Stomach (tissue), 8 donors: ENCODE measurements at regions not wholly inside any gene's neighbourhood (a gene's known extent, or its start where the extent isn't known, plus 50 kb on each side); places are given as distances from the start of the nearest gene placed in this dataset.

ENCODE experiments used
- DNase-seq, 2 donors: peaks; one replicate each; pipeline versions ENCODE4 v3.0.0 to v3.0.0-alpha.2; 2013 to 2019
- H3K27ac ChIP-seq, 5 donors: fragments of 200-600 bp in 4 of 5; sonication (generic) in 4 of 5; one replicate each; pipeline ENCODE4 v1.5.1; 2013 to 2019; ENCODE audit warnings: mild to moderate bottlenecking in 1 of 5, moderate library complexity in 1 of 5
- H3K27me3 ChIP-seq, 3 donors: fragments of 200-600 bp; sonication (generic); one replicate each; pipeline ENCODE4 v1.5.1; 2017 to 2019; ENCODE audit warnings: mixed run types in 1 of 3
- H3K36me3 ChIP-seq, 4 donors: fragments of 200-600 bp; sonication (generic); 1 replicate in 3 of 4; 2 replicates in 1 of 4; pipeline ENCODE4 v1.5.1; 2016 to 2019
- H3K4me1 ChIP-seq, 4 donors: fragments of 200-600 bp; sonication (generic); one replicate each; pipeline ENCODE4 v1.5.1; 2016 to 2019
- H3K4me3 ChIP-seq, 4 donors: fragments of 200-600 bp; sonication (generic) in 3 of 4; one replicate each; pipeline ENCODE4 v1.5.1; 2016 to 2019; ENCODE audit warnings: mild to moderate bottlenecking in 1 of 4
- H3K9me3 ChIP-seq, 4 donors: fragments of 200-600 bp; sonication (generic); one replicate each; pipeline ENCODE4 v1.5.1; 2016 to 2019
- EP300 ChIP-seq: sonication (generic); formaldehyde crosslinking; IDR thresholded peaks from one replicate; pipeline ENCODE4 v1.6.1; 2017; ENCODE audit warnings: antibody characterized with exemption
- POLR2A ChIP-seq, 4 donors: fragments of 450-650 bp; IDR thresholded peaks; one replicate each; pipeline ENCODE4 v1.6.1; 2016; ENCODE audit warnings: antibody characterized with exemption in 4 of 4, control low read depth in 2 of 4, mild to moderate bottlenecking in 1 of 4, moderate library complexity in 1 of 4
- POLR2AphosphoS5 ChIP-seq, 3 donors: sonication (generic); formaldehyde crosslinking; IDR thresholded peaks; one replicate each; pipeline ENCODE4 v1.6.1; 2016; ENCODE audit warnings: antibody characterized with exemption in 3 of 3
- WGBS, 5 donors: extraction: QIAGEN DNeasy Blood & Tissue Kit in 3 of 5; methylation state at CpG; one replicate each; pipeline versions ENCODE4 v1.1.5 to v1.1.7; 2013 to 2018; 5-methylcytosine and 5-hydroxymethylcytosine counted together
- intact Hi-C: fragments of 100-400 bp; cut with DNase I; formaldehyde crosslinking; loops from one replicate; pipeline ENCODE4 v1.15.1; 2023; ENCODE audit warnings: low total_unique reads
- TF ChIP-seq, protein P1 (sequence below), 7 experiments: fragments of 450-650 bp in 4 of 7; fragments of 200-600 bp in 3 of 7; sonication (generic) in 3 of 7; IDR thresholded peaks; one replicate each; pipeline ENCODE4 v1.5.1; 2016 to 2019; ENCODE audit warnings: antibody characterized with exemption in 7 of 7, control low read depth in 2 of 7, mild to moderate bottlenecking in 1 of 7
- donor health status: healthy with polysubstance abuse.
- donor health status: Bipolar disorder and iron deficiency.
- donor health status: healthy.

DNA sequence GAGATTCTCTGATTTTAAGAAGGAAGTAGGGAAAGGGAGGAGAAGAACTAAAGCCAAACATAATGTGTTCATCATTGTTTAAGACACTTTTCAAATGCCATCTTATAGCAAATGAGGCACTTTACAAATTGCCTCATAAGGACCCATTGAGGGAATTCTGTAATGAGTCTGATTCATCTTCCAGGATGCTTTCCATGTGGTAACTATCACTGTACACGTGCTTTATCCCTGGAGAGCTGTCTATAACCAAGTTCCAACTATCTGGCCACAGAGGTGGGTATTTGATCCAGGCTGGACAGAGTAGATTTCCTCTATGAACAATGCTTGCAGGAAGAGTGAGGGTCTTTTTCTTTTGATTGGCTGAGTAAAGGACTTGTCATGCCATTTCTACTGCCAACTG, 183.5 kb upstream of the NFIB start:
- H3K9me3 ChIP-seq: no peaks in the 10 kb centered on the region
- H3K27me3 ChIP-seq: no peaks in the 10 kb centered on the region
- no peak overlapping the region for H3K27ac ChIP-seq
- no peaks in the 10 kb centered on the region for H3K36me3 ChIP-seq
- DNase-seq: no peak
- no peak overlapping the region for H3K4me3 ChIP-seq
- intact Hi-C loops: no loop called here
- TF ChIP-seq, protein P1, sequence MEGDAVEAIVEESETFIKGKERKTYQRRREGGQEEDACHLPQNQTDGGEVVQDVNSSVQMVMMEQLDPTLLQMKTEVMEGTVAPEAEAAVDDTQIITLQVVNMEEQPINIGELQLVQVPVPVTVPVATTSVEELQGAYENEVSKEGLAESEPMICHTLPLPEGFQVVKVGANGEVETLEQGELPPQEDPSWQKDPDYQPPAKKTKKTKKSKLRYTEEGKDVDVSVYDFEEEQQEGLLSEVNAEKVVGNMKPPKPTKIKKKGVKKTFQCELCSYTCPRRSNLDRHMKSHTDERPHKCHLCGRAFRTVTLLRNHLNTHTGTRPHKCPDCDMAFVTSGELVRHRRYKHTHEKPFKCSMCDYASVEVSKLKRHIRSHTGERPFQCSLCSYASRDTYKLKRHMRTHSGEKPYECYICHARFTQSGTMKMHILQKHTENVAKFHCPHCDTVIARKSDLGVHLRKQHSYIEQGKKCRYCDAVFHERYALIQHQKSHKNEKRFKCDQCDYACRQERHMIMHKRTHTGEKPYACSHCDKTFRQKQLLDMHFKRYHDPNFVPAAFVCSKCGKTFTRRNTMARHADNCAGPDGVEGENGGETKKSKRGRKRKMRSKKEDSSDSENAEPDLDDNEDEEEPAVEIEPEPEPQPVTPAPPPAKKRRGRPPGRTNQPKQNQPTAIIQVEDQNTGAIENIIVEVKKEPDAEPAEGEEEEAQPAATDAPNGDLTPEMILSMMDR (IDR thresholded peaks at IDR 0.05): no peak
- TF ChIP-seq POLR2A (IDR thresholded peaks at IDR 0.05) (no peak), EP300 (no peak), POLR2AphosphoS5 (IDR thresholded peaks at IDR 0.05) (no peak)
- 50 to 76% (median 59%) methylated on average over 1 of the region's 1 CpG for WGBS, 5 donors
- no peaks in the 10 kb centered on the region for H3K4me1 ChIP-seq

DNA sequence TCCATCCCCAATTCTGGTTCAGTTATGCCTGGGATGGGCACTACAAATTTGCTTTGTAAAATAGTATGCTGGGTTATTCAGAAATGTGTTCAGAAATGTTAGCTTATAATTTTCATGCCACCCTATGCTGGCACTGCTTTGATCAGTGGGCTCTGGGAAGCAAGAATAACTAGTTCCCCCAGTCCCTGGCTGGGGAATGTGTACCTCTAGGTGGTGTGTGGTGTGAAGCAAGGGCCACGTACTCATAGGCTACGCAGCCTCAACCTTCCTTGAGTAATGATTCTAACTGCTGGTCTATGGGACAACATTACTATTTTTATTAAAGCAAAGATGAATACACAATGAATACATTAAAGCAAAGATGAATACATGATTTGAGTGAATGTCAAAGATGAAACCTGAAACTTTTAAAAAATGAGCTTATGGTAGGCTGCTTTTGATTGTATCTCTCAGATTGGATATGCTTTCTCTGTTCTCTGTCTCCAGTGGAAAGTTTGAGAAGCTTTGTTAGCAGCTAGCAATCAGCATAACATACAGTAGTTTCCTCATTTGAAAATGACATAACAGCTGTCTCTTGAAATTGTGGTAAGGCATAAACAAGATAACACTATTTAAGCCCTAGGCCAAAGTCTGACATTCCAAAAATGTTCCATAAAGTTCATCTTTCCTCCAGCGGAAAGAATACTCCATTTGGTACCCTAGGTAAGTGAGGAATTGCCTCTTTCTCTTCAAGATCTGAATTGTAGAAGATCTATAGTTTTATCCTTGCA, 174.7 kb upstream of the NFIB start:
- Histone ChIP-seq H3K36me3 (no peaks in the 10 kb centered on the region), H3K27ac (no peak overlapping the region), H3K4me3 (no peak overlapping the region), H3K9me3 (no peaks in the 10 kb centered on the region), H3K27me3 (peaks cover 0 to 13% (median 0%) of the 10 kb centered on the region in 3 donors), H3K4me1 (no peaks in the 10 kb centered on the region)
- DNase-seq: no peak
- WGBS, 5 donors: 82 to 93% (median 89%) methylated on average over 3 of the region's 3 CpGs
- intact Hi-C loops: no loop called here
- TF ChIP-seq POLR2A (IDR thresholded peaks at IDR 0.05) (no peak), POLR2AphosphoS5 (IDR thresholded peaks at IDR 0.05) (no peak), EP300 (no peak)
- TF ChIP-seq, protein P1 (IDR thresholded peaks at IDR 0.05): no peak

DNA sequence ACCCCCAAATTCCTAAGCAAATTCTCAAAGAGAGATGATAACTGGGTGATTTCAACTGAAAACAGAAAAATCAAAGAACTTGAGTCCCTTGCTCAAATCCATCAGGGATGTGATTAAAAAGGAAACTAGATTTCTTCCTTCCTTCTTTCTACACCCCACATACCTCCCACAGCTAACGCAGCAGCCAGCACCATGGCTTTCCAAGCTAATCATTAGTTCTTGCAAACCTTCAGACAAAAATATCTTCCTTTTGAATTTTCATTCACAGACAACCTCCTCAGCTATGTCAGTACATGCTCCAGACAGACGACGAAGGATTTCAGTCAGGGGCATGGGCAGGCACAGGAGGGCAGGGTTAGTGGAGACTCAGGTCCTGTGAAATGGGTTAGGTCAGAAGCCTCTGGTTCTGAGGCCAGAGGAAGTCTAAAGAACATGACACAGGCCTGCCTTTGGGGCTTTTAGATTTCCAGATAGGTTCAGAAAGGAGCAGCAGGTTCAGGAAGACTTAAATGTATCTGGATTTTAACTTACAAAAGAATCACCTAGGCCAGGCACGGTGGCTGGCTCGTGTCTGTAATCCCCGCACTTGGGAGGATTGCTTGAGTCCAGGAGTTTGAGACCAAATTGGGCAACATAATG, 173.7 kb upstream of the NFIB start:
- no peak for DNase-seq
- 81 to 93% (median 90%) methylated on average over 6 of the region's 6 CpGs for WGBS, 5 donors
- no peak overlapping the region for H3K27ac ChIP-seq
- TF ChIP-seq POLR2A (IDR thresholded peaks at IDR 0.05): no peak
- no peaks in the 10 kb centered on the region for H3K9me3 ChIP-seq
- H3K4me1 ChIP-seq: no peaks in the 10 kb centered on the region
- no peaks in the 10 kb centered on the region for H3K36me3 ChIP-seq
- H3K27me3 ChIP-seq: peaks cover 0 to 13% (median 0%) of the 10 kb centered on the region in 3 donors
- intact Hi-C loops: no loop called here
- H3K4me3 ChIP-seq: no peak overlapping the region

DNA sequence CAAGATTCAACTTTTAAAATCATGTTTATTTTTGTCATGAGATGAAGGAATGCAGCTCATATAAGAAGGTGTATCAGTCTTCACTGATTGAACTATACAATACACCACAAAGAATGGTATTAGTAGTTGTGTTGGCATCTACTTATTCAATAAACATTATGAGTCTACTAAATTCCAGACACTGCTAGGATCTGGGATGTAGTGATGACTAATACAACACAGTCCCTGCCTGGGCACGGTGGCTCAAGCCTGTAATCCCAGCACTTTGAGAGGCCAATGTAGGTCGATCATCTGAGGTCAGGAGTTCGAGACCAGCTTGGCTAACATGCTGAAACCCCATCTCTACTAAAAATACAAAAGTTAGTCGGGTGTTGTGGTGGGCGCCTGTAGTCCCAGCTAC, 171.4 kb upstream of the NFIB start:
- TF ChIP-seq, protein P1 (IDR thresholded peaks at IDR 0.05): no peak
- TF ChIP-seq POLR2AphosphoS5 (IDR thresholded peaks at IDR 0.05): no peak
- TF ChIP-seq EP300: no peak
- TF ChIP-seq POLR2A (IDR thresholded peaks at IDR 0.05): no peak
- Histone ChIP-seq H3K9me3 (no peaks in the 10 kb centered on the region), H3K36me3 (no peaks in the 10 kb centered on the region), H3K4me3 (no peak overlapping the region), H3K27ac (no peak overlapping the region), H3K4me1 (no peaks in the 10 kb centered on the region), H3K27me3 (peaks cover 0 to 13% (median 0%) of the 10 kb centered on the region in 3 donors)
- intact Hi-C loops: no loop called here
- DNase-seq: no peak
- 78 to 87% (median 82%) methylated on average over 5 of the region's 5 CpGs for WGBS, 5 donors

DNA sequence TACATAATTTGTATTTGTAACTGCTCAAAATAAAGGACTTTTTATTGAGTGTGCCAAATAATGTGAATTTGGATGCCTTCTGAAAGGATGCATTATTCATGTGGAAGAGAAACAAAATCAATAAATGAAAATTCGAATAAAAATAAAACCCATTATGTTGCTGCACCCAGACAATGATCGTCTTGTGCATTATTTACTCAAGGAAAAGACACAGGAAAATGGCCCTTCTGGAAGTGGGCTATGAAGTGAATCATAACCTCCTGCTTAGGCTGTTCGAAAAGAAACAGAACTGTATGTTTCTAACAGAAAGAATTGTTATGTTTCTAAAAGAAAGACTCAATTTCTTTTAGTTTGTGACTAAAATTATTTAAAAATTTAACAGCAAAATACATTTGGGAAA, 168.9 kb upstream of the NFIB start:
- WGBS, 5 donors: 51 to 64% (median 62%) methylated on average over 3 of the region's 3 CpGs
- Histone ChIP-seq H3K9me3 (no peaks in the 10 kb centered on the region), H3K27ac (no peak overlapping the region), H3K4me3 (no peak overlapping the region), H3K36me3 (no peaks in the 10 kb centered on the region), H3K27me3 (peaks cover 0 to 13% (median 0%) of the 10 kb centered on the region in 3 donors), H3K4me1 (no peaks in the 10 kb centered on the region)
- TF ChIP-seq, protein P1 (IDR thresholded peaks at IDR 0.05): no peak
- TF ChIP-seq POLR2A (IDR thresholded peaks at IDR 0.05) (no peak), POLR2AphosphoS5 (IDR thresholded peaks at IDR 0.05) (no peak), EP300 (no peak)
- no peak for DNase-seq
- intact Hi-C loops: no loop called here
